Prostate gland (tissue), 2 donors: ENCODE measurements at regions not wholly inside any gene's neighbourhood (a gene's known extent, or its start where the extent isn't known, plus 50 kb on each side); places are given as distances from the start of the nearest gene placed in this dataset.
"Not testable (repeated sequence)": the region's sequence is repeated elsewhere in the genome, so short reads cannot be mapped to it uniquely, and the experiment has no call there.

ENCODE experiments used
- DNase-seq: peaks from one replicate; pipeline ENCODE4 v3.0.0-alpha.2; 2019; ENCODE audit warnings: low spot score
- H3K27ac ChIP-seq, 2 donors: fragments of 200-600 bp; sonication (generic); 2 replicates each; pipeline ENCODE4 v1.5.1; 2017 to 2019
- H3K27me3 ChIP-seq: fragments of 200-600 bp; sonication (generic); replicated peaks from 2 replicates; pipeline ENCODE4 v1.5.1; 2019; ENCODE audit not compliant: insufficient read depth
- H3K36me3 ChIP-seq, 2 donors: fragments of 200-600 bp; sonication (generic); 1 replicate in 1 of 2; 2 replicates in 1 of 2; pipeline versions ENCODE4 v1.5.1 to v1.8.1; 2017 to 2019
- H3K4me1 ChIP-seq: fragments of 200-600 bp; sonication (generic); replicated peaks from 2 replicates; pipeline ENCODE4 v1.5.1; 2019
- H3K4me3 ChIP-seq, 2 donors: fragments of 200-600 bp; sonication (generic); 2 replicates each; pipeline ENCODE4 v1.5.1; 2017 to 2019
- H3K9me3 ChIP-seq: fragments of 200-600 bp; sonication (generic); 2 replicates; pipeline ENCODE4 v1.5.1; 2017
- CTCF ChIP-seq, 4 experiments: fragments of 200-600 bp in 2 of 4; fragments of 450-650 bp in 2 of 4; sonication (generic) in 2 of 4; IDR thresholded peaks; 1 replicate in 3 of 4; 2 replicates in 1 of 4; pipeline ENCODE4 v1.5.1; 2016 to 2019; ENCODE audit warnings: antibody characterized with exemption in 4 of 4, mild to moderate bottlenecking in 2 of 4, moderate library complexity in 2 of 4
- POLR2A ChIP-seq: fragments of 450-650 bp; IDR thresholded peaks from one replicate; pipeline ENCODE4 v1.6.1; 2016; ENCODE audit warnings: antibody characterized with exemption, mild to moderate bottlenecking
- POLR2AphosphoS5 ChIP-seq: sonication (generic); formaldehyde crosslinking; IDR thresholded peaks from one replicate; pipeline ENCODE4 v1.6.1; 2017; ENCODE audit warnings: antibody characterized with exemption
- WGBS: methylation state at CpG from one replicate; pipeline ENCODE4 v1.1.5; 2018; 5-methylcytosine and 5-hydroxymethylcytosine counted together
- intact Hi-C: fragments of 100-400 bp; cut with DNase I; formaldehyde crosslinking; loops from one replicate; pipeline ENCODE4 v1.14.2; 2022

GRCh38 chr6:144416773-144417172 lies 131.6 kb downstream of the UTRN start:
- no peak for TF ChIP-seq POLR2A
- TF ChIP-seq POLR2AphosphoS5: no peak
- no peak for TF ChIP-seq CTCF (IDR thresholded peaks at IDR 0.05)
- intact Hi-C loops: no loop called here
- 72% methylated on average over 1 of the region's 1 CpG for WGBS

GRCh38 chr6:144417681-144418080 lies 132.5 kb downstream of the UTRN start:
- Histone ChIP-seq H3K4me1 (no peaks in the 10 kb centered on the region), H3K36me3 (no peaks in the 10 kb centered on the region), H3K27ac (no peak overlapping the region), H3K4me3 (no peak overlapping the region), H3K9me3 (no peaks in the 10 kb centered on the region), H3K27me3 (no peaks in the 10 kb centered on the region)
- no peak for DNase-seq
- intact Hi-C loops: no loop called here
- TF ChIP-seq CTCF (IDR thresholded peaks at IDR 0.05) (no peak), POLR2AphosphoS5 (no peak), POLR2A (no peak)

More at GRCh38 chr6:144416773-144417172, 131.6 kb downstream of the UTRN start:
- Histone ChIP-seq H3K27ac (no peak overlapping the region), H3K9me3 (no peaks in the 10 kb centered on the region), H3K27me3 (no peaks in the 10 kb centered on the region), H3K4me3 (no peak overlapping the region), H3K4me1 (peaks cover 3% of the 10 kb centered on the region), H3K36me3 (no peaks in the 10 kb centered on the region)
- DNase-seq: no peak

GRCh38 chr6:144418959-144419545 lies 133.9 kb downstream of the UTRN start:
- Histone ChIP-seq H3K27me3 (no peaks in the 10 kb centered on the region), H3K36me3 (no peaks in the 10 kb centered on the region), H3K4me1 (no peaks in the 10 kb centered on the region), H3K4me3 (no peak overlapping the region), H3K27ac (no peak overlapping the region), H3K9me3 (no peaks in the 10 kb centered on the region)
- intact Hi-C loops: no loop called here
- 84% methylated on average over 6 of the region's 6 CpGs for WGBS
- no peak for DNase-seq
- no peak for TF ChIP-seq POLR2AphosphoS5
- no peak for TF ChIP-seq CTCF (IDR thresholded peaks at IDR 0.05)
- no peak for TF ChIP-seq POLR2A

GRCh38 chr6:144423167-144423566 lies 138.0 kb downstream of the UTRN start:
- Histone ChIP-seq H3K36me3 (no peaks in the 10 kb centered on the region), H3K4me3 (no peak overlapping the region), H3K9me3 (no peaks in the 10 kb centered on the region), H3K27me3 (no peaks in the 10 kb centered on the region), H3K27ac (no peak overlapping the region), H3K4me1 (peaks cover 6% of the 10 kb centered on the region)
- intact Hi-C loops: no loop called here
- 45% methylated on average over 3 of the region's 3 CpGs for WGBS
- DNase-seq: no peak
- no peak for TF ChIP-seq POLR2AphosphoS5
- TF ChIP-seq CTCF (IDR thresholded peaks at IDR 0.05): no peak
- TF ChIP-seq POLR2A: no peak

- TF ChIP-seq POLR2AphosphoS5 (no peak), POLR2A (no peak), CTCF (IDR thresholded peaks at IDR 0.05) (no peak)
- 94% methylated on average over 1 of the region's 1 CpG for WGBS
- Histone ChIP-seq H3K4me1 (no peaks in the 10 kb centered on the region), H3K4me3 (no peak overlapping the region), H3K27ac (no peak overlapping the region), H3K36me3 (no peaks in the 10 kb centered on the region), H3K9me3 (no peaks in the 10 kb centered on the region), H3K27me3 (no peaks in the 10 kb centered on the region)
- intact Hi-C loops: no loop called here
- no peak for DNase-seq
These were observed 144.6 kb downstream of the UTRN start for GRCh38 chr6:144429753-144430152.

- H3K36me3 ChIP-seq, DNase-seq, H3K27ac ChIP-seq, H3K9me3 ChIP-seq, intact Hi-C loops, H3K27me3 ChIP-seq, H3K4me3 ChIP-seq, H3K4me1 ChIP-seq: not testable (repeated sequence)
- 100% methylated on average over 11 of the region's 24 CpGs for WGBS
These were observed 148.3 kb downstream of the UTRN start for GRCh38 chr6:144433446-144433845.
